ENCODE measurements at regions not wholly inside any gene's neighbourhood (a gene's known extent, or its start where the extent isn't known, plus 50 kb on each side); places are given as distances from the start of the nearest gene placed in this dataset.

DNA sequence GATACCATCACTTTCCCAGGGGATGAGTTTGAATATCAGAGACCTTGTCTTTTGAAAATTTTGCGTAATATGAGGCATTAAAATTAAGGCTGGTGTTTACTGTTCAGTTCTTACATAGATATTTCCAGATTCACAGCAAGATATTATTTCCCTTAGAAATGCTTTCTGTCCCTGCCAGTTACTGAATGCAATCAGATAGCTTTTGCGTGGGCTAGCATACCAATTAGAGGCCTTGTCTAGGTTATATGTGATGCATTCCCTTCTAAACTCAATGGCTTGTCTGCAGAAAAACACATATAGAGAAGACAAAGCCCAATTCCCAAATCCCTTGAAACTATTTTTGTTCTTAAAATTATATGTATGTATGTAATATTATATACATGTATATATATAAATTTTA, 167.8 kb downstream of the RMST start:
- CTCF ChIA-PET (ENCODE audit: unreplicated experiment): no interaction called here
- Histone ChIP-seq H4K20me1 (ENCODE audit: insufficient read depth, low read length) (no peaks in the 10 kb centered on the region), H3K79me2 (ENCODE audit: insufficient read depth, low read depth, low read length) (no peaks in the 10 kb centered on the region), H3K4me2 (ENCODE audit: low read length) (no peak overlapping the region), H2AFZ (ENCODE audit: low read length) (no peak overlapping the region), H3K36me3 (ENCODE audit: insufficient read depth, low read length) (no peaks in the 10 kb centered on the region), H3K27ac (ENCODE audit: low read depth, low read length, poor library complexity, severe bottlenecking) (no peak overlapping the region), H3K9me2 (ENCODE audit: insufficient read depth, low read length) (no peaks in the 10 kb centered on the region), H3K4me1 (ENCODE audit: insufficient read depth, low read length, poor library complexity, severe bottlenecking) (no peaks in the 10 kb centered on the region), H3K9me3 (ENCODE audit: low read length) (no peaks in the 10 kb centered on the region), H3K4me3 (ENCODE audit: low read depth, low read length, poor library complexity, severe bottlenecking) (no peak overlapping the region)
- TF ChIP-seq EZH2phosphoT487 (IDR thresholded peaks at IDR 0.05; ENCODE audit: borderline replicate concordance, low read depth, low read length): no peak
- TF ChIP-seq, protein P1, sequence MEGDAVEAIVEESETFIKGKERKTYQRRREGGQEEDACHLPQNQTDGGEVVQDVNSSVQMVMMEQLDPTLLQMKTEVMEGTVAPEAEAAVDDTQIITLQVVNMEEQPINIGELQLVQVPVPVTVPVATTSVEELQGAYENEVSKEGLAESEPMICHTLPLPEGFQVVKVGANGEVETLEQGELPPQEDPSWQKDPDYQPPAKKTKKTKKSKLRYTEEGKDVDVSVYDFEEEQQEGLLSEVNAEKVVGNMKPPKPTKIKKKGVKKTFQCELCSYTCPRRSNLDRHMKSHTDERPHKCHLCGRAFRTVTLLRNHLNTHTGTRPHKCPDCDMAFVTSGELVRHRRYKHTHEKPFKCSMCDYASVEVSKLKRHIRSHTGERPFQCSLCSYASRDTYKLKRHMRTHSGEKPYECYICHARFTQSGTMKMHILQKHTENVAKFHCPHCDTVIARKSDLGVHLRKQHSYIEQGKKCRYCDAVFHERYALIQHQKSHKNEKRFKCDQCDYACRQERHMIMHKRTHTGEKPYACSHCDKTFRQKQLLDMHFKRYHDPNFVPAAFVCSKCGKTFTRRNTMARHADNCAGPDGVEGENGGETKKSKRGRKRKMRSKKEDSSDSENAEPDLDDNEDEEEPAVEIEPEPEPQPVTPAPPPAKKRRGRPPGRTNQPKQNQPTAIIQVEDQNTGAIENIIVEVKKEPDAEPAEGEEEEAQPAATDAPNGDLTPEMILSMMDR (conservative IDR thresholded peaks at IDR 0.05; ENCODE audit: low read length): no peak
- POLR2A ChIA-PET: interaction anchor here (0.5 kb wide), 1 partner anchor 310 kb away, joined by 4 read pairs; no protein-coding TSS in a partner anchor
- no TSS peak for BruUV-seq (replicated peaks)
- DNase-seq (ENCODE audit: low spot score): no peak
- intact Hi-C loops (cut with micrococcal nuclease; ENCODE audit: unreplicated experiment): no loop called here

DNA sequence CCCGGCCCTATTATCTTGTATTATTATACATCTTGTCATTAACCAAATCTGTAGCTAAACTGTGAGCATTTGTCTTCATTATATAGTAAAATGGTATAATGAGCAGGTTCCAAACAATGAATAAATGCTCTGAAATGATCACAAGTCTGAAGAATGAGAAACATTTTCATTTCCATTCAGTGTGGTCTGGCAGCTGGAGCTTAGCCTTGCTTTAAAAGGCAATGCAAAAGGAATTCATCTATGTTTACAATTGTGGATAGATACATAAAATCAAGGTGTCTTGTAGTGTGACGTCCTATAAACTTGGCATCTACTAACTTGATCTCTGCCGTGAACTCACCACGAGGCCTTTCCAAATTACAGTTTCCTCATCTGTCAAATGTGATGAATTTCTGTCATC, 168.3 kb downstream of the RMST start:
- DNase-seq (ENCODE audit: low spot score): no peak
- no peaks in the 10 kb centered on the region for H4K20me1 ChIP-seq (ENCODE audit: insufficient read depth, low read length)
- TF ChIP-seq, protein P1 (conservative IDR thresholded peaks at IDR 0.05; ENCODE audit: low read length): no peak
- TF ChIP-seq EZH2phosphoT487 (IDR thresholded peaks at IDR 0.05; ENCODE audit: borderline replicate concordance, low read depth, low read length): no peak
- H3K27ac ChIP-seq (ENCODE audit: low read depth, low read length, poor library complexity, severe bottlenecking): no peak overlapping the region
- no peak overlapping the region for H2AFZ ChIP-seq (ENCODE audit: low read length)
- H3K4me2 ChIP-seq (ENCODE audit: low read length): no peak overlapping the region
- no peaks in the 10 kb centered on the region for H3K36me3 ChIP-seq (ENCODE audit: insufficient read depth, low read length)
- ChIA-PET POLR2A (interaction anchor here (0.5 kb wide), 1 partner anchor 310 kb away, joined by 4 read pairs; no protein-coding TSS in a partner anchor), CTCF (ENCODE audit: unreplicated experiment) (no interaction called here)
- no peak overlapping the region for H3K4me3 ChIP-seq (ENCODE audit: low read depth, low read length, poor library complexity, severe bottlenecking)
- BruUV-seq (replicated peaks): no TSS peak
- intact Hi-C loops (cut with micrococcal nuclease; ENCODE audit: unreplicated experiment): no loop called here
- no peaks in the 10 kb centered on the region for H3K9me2 ChIP-seq (ENCODE audit: insufficient read depth, low read length)
- no peaks in the 10 kb centered on the region for H3K79me2 ChIP-seq (ENCODE audit: insufficient read depth, low read depth, low read length)
- H3K4me1 ChIP-seq (ENCODE audit: insufficient read depth, low read length, poor library complexity, severe bottlenecking): no peaks in the 10 kb centered on the region
- no peaks in the 10 kb centered on the region for H3K9me3 ChIP-seq (ENCODE audit: low read length)

DNA sequence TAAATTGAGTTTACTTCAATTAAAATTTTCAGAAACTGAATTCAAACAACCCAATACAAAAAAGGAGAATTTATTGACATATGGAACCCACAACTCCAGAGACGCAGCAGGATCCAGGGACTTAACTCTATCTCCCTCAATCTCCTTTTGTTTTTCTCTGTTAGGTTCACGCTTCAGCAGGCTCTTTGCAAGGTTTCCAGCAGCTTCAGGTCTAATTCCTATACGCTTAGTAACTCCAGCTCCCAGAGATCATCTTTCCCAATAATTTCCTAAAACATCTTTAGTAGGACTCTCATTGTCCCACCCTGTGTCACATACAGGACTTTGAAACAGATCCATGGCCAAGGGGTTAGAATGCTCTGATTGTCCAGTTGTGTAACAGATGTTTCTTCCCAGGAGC, 175.2 kb downstream of the RMST start:
- ChIA-PET POLR2A (no interaction called here), CTCF (ENCODE audit: unreplicated experiment) (no interaction called here)
- Histone ChIP-seq H3K4me2 (ENCODE audit: low read length) (no peak overlapping the region), H3K79me2 (ENCODE audit: insufficient read depth, low read depth, low read length) (no peaks in the 10 kb centered on the region), H3K27ac (ENCODE audit: low read depth, low read length, poor library complexity, severe bottlenecking) (no peak overlapping the region), H3K36me3 (ENCODE audit: insufficient read depth, low read length) (no peaks in the 10 kb centered on the region), H3K9me2 (ENCODE audit: insufficient read depth, low read length) (no peaks in the 10 kb centered on the region), H3K9me3 (ENCODE audit: low read length) (no peaks in the 10 kb centered on the region), H3K4me1 (ENCODE audit: insufficient read depth, low read length, poor library complexity, severe bottlenecking) (no peaks in the 10 kb centered on the region), H2AFZ (ENCODE audit: low read length) (no peak overlapping the region), H4K20me1 (ENCODE audit: insufficient read depth, low read length) (no peaks in the 10 kb centered on the region), H3K4me3 (ENCODE audit: low read depth, low read length, poor library complexity, severe bottlenecking) (no peak overlapping the region)
- intact Hi-C loops (cut with micrococcal nuclease; ENCODE audit: unreplicated experiment): no loop called here
- TF ChIP-seq EZH2phosphoT487 (IDR thresholded peaks at IDR 0.05; ENCODE audit: borderline replicate concordance, low read depth, low read length): no peak
- TF ChIP-seq, protein P1 (conservative IDR thresholded peaks at IDR 0.05; ENCODE audit: low read length): no peak
- no peak for DNase-seq (ENCODE audit: low spot score)
- no TSS peak for BruUV-seq (replicated peaks)
